Endothelial cell of umbilical vein (primary cell): ENCODE measurements at regions not wholly inside any gene's neighbourhood (a gene's known extent, or its start where the extent isn't known, plus 50 kb on each side); places are given as distances from the start of the nearest gene placed in this dataset.

Experiments
- BruUV-seq: library from RNA; stranded (reverse); fragments of 400-500 nt; replicated peaks from 2 replicates; lab custom pipeline; 2021; lab: Mats Ljungman, UMichigan
- CTCF ChIA-PET: fragments of 300-600, 350-600 bp; sonication (Branson Sonifier 250); formaldehyde crosslinking; loops from one replicate; lab custom pipeline; 2021; ENCODE audit warnings: antibody characterized with exemption, inconsistent platforms; lab: Charles Lee
- POLR2A ChIA-PET: fragments of 300-600, 350-600 bp; sonication (Branson Sonifier 250); formaldehyde crosslinking; loops from one replicate; lab custom pipeline; 2021; ENCODE audit warnings: antibody characterized with exemption, inconsistent platforms; lab: Charles Lee
- DNase-seq: peaks from one replicate; pipeline ENCODE4 v3.0.0-alpha.2; 2011; ENCODE audit warnings: low read depth, low spot score
- FAIRE-seq: peaks from 2 replicates; lab custom pipeline; 2011; peaks lifted over from hg19 to GRCh38; lab: Jason Lieb, UNC
- H2AFZ ChIP-seq: 2 replicates; pipeline ENCODE4 v1.6.0; 2012; ENCODE audit warnings: low read depth, low read length, control low read depth, inconsistent platforms
- H3K27ac ChIP-seq: 2 replicates; pipeline ENCODE4 v1.5.1; 2011; ENCODE audit warnings: low read depth, mild to moderate bottlenecking, control low read depth, low read length, moderate library complexity; ENCODE audit not compliant: insufficient read depth
- H3K27me3 ChIP-seq, 2 experiments: 2 replicates each; pipeline versions ENCODE4 v1.6.0 to v1.6.1; 2011; ENCODE audit warnings: low read length in 2 of 2, mixed read lengths in 1 of 2; ENCODE audit not compliant: control insufficient read depth in 2 of 2, insufficient read depth in 2 of 2
- H3K36me3 ChIP-seq, 2 experiments: 2 replicates in 1 of 2; 3 replicates in 1 of 2; pipeline ENCODE4 v1.5.1; 2011; ENCODE audit warnings: low read length in 2 of 2, mild to moderate bottlenecking in 1 of 2, moderate library complexity in 1 of 2; ENCODE audit not compliant: control insufficient read depth in 2 of 2, insufficient read depth in 2 of 2; ENCODE audit errors: extremely low read depth in 1 of 2
- H3K4me1 ChIP-seq: 3 replicates; pipeline ENCODE4 v1.5.1; 2011; ENCODE audit warnings: mild to moderate bottlenecking, low read length; ENCODE audit not compliant: control insufficient read depth, insufficient read depth; ENCODE audit errors: extremely low read depth
- H3K4me2 ChIP-seq: 2 replicates; pipeline ENCODE4 v1.6.1; 2011; ENCODE audit warnings: low read length, control low read depth, mixed read lengths; ENCODE audit not compliant: insufficient read depth
- H3K4me3 ChIP-seq, 3 experiments: fragments of 200-600 bp in 1 of 3; sonication (generic), shearing (Covaris generic) in 1 of 3; replicated peaks in 1 of 3; 2 replicates each; pipeline ENCODE4 v1.5.1; 2011 to 2016; ENCODE audit warnings: control low read depth in 3 of 3, low read length in 3 of 3, mild to moderate bottlenecking in 2 of 3, inconsistent platforms in 1 of 3, low read depth in 1 of 3, moderate library complexity in 1 of 3; ENCODE audit not compliant: insufficient read depth in 1 of 3
- H3K79me2 ChIP-seq: 2 replicates; pipeline ENCODE4 v1.6.0; 2012; ENCODE audit warnings: low read length, inconsistent platforms; ENCODE audit not compliant: control insufficient read depth, insufficient read depth
- H3K9ac ChIP-seq: replicated peaks from 2 replicates; pipeline ENCODE3; 2011; ENCODE audit warnings: low read length, control low read depth; ENCODE audit not compliant: insufficient read depth; ENCODE audit errors: extremely low read depth
- H3K9me1 ChIP-seq: replicated peaks from 3 replicates; pipeline ENCODE4 v1.6.0; 2011; ENCODE audit warnings: mild to moderate bottlenecking, low read length; ENCODE audit not compliant: control insufficient read depth, insufficient read depth; ENCODE audit errors: extremely low read depth
- H3K9me3 ChIP-seq: replicated peaks from 2 replicates; pipeline ENCODE4 v1.5.1; 2012; ENCODE audit warnings: low read length, inconsistent platforms; ENCODE audit not compliant: control insufficient read depth, insufficient read depth
- H4K20me1 ChIP-seq: replicated peaks from 2 replicates; pipeline ENCODE3; 2011; ENCODE audit warnings: mild to moderate bottlenecking, low read length; ENCODE audit not compliant: control insufficient read depth, insufficient read depth; ENCODE audit errors: extremely low read depth
- CTCF ChIP-seq, 2 donors: IDR thresholded peaks; 1 replicate in 1 of 2; 2 replicates in 1 of 2; pipeline ENCODE4 v1.5.1; 2011; ENCODE audit warnings: low read length in 2 of 2, mild to moderate bottlenecking in 2 of 2, moderate library complexity in 2 of 2, control low read depth in 1 of 2, inconsistent platforms in 1 of 2, low read depth in 1 of 2; ENCODE audit not compliant: insufficient read depth in 1 of 2; ENCODE audit errors: extremely low read depth in 1 of 2
- EZH2 ChIP-seq: IDR thresholded peaks from 2 replicates; pipeline ENCODE4 v1.6.1; 2012; ENCODE audit warnings: borderline replicate concordance, low read depth, mild to moderate bottlenecking, moderate library complexity, low read length, inconsistent platforms; ENCODE audit not compliant: severe bottlenecking
- FOS ChIP-seq: IDR thresholded peaks from 2 replicates; pipeline ENCODE4 v1.6.1; 2011; ENCODE audit warnings: mild to moderate bottlenecking, low read length, moderate library complexity, borderline replicate concordance; ENCODE audit not compliant: insufficient read depth
- GATA2 ChIP-seq: IDR thresholded peaks from 2 replicates; pipeline ENCODE4 v1.7.0; 2011; ENCODE audit warnings: low read depth, mild to moderate bottlenecking, moderate library complexity, mixed read lengths, low read length; ENCODE audit not compliant: insufficient read length, insufficient read depth
- JUN ChIP-seq: IDR thresholded peaks from 2 replicates; pipeline ENCODE4 v1.6.1; 2011; ENCODE audit warnings: borderline replicate concordance, low read depth; ENCODE audit not compliant: insufficient read length, insufficient read depth
- MAX ChIP-seq: IDR thresholded peaks from 2 replicates; pipeline ENCODE4 v1.6.1; 2011; ENCODE audit not compliant: insufficient read depth, insufficient read length
- MYC ChIP-seq: IDR thresholded peaks from one replicate; pipeline ENCODE4 v1.6.1; 2011; ENCODE audit warnings: mild to moderate bottlenecking, low read depth, low read length
- POLR2A ChIP-seq: IDR thresholded peaks from 2 replicates; pipeline ENCODE4 v1.6.1; 2012; ENCODE audit warnings: low read depth, mild to moderate bottlenecking, control low read depth, low read length
- POLR2AphosphoS5 ChIP-seq: IDR thresholded peaks from 2 replicates; pipeline ENCODE4 v1.6.1; 2012; ENCODE audit warnings: low read depth, mild to moderate bottlenecking, control low read depth, low read length, moderate library complexity; ENCODE audit not compliant: insufficient read depth
- dilution Hi-C: fragments of 300-500 bp; cut with MboI; formaldehyde crosslinking; loops from one replicate; pipeline ENCODE4 v1.15.0; 2019; ENCODE audit warnings: low sequenced_read_pairs; ENCODE audit not compliant: extremely low pct_ligation_motif_present
- intact Hi-C: fragments of 100-400 bp; cut with micrococcal nuclease; formaldehyde crosslinking; loops from one replicate; pipeline ENCODE4 v1.10.0; 2022

GRCh38 chr1:239537795-239538194 is 151.4 kb downstream of the CHRM3 start:
- H3K4me3 ChIP-seq, result no peak overlapping the region
- no peak overlapping the region for H3K27ac ChIP-seq
- H3K9me1 ChIP-seq, result no peaks in the 10 kb centered on the region
- intact Hi-C loops (no loop called here), dilution Hi-C loops (no loop called here)
- no peak overlapping the region for H2AFZ ChIP-seq
- ChIA-PET CTCF (no interaction called here), POLR2A (no interaction called here)
- H3K9ac ChIP-seq, result no peak overlapping the region
- no TSS peak for BruUV-seq
- H3K9me3 ChIP-seq, result peaks cover 2% of the 10 kb centered on the region
- H3K4me2 ChIP-seq, result no peak overlapping the region
- no peaks in the 10 kb centered on the region for H3K27me3 ChIP-seq
- H3K79me2 ChIP-seq, result no peaks in the 10 kb centered on the region
- no peaks in the 10 kb centered on the region for H3K36me3 ChIP-seq
- FAIRE-seq (no peak), DNase-seq (no peak)
- no peak for TF ChIP-seq EZH2
- TF ChIP-seq JUN, result no peak
- no peak for TF ChIP-seq POLR2AphosphoS5
- TF ChIP-seq MAX, result no peak
- no peak for TF ChIP-seq CTCF (IDR thresholded peaks at IDR 0.05; ENCODE audit: extremely low read depth in 1 of 2, insufficient read depth in 1 of 2, low read depth in 1 of 2, low read length in 2 of 2)
- TF ChIP-seq GATA2, result no peak
- TF ChIP-seq POLR2A, result no peak
- no peak for TF ChIP-seq MYC
- TF ChIP-seq FOS, result no peak
- H4K20me1 ChIP-seq, result no peaks in the 10 kb centered on the region
- H3K4me1 ChIP-seq, result no peaks in the 10 kb centered on the region
